ENCODE measurements at regions not wholly inside any gene's neighbourhood (a gene's known extent, or its start where the extent isn't known, plus 50 kb on each side); places are given as distances from the start of the nearest gene placed in this dataset.
A peak's percentile ranks its signal among the peaks of the same experiment; 100 is the strongest.

- no peak for DNase-seq (ENCODE audit: low read depth in 1 of 2, low spot score in 1 of 2)
- no peak overlapping the region for H3K4me3 ChIP-seq
- no peaks in the 10 kb centered on the region for H3K4me1 ChIP-seq (ENCODE audit: low read depth)
- no peaks in the 10 kb centered on the region for H3K27me3 ChIP-seq
- H3K27ac ChIP-seq: no peak overlapping the region
- no peaks in the 10 kb centered on the region for H3K9me3 ChIP-seq (ENCODE audit: low read depth)
- TF ChIP-seq CTCF (IDR thresholded peaks at IDR 0.05; ENCODE audit: low read depth, low read length): no peak
- H3K36me3 ChIP-seq: no peaks in the 10 kb centered on the region
Observed at GRCh38 chr1:87201768-87202167, 126.9 kb upstream of the LMO4 start.

GRCh38 chr1:87202451-87202850, 126.2 kb upstream of the LMO4 start:
- Histone ChIP-seq H3K36me3 (no peaks in the 10 kb centered on the region), H3K27ac (no peak overlapping the region), H3K9me3 (ENCODE audit: low read depth) (no peaks in the 10 kb centered on the region), H3K4me3 (no peak overlapping the region), H3K27me3 (no peaks in the 10 kb centered on the region), H3K4me1 (ENCODE audit: low read depth) (no peaks in the 10 kb centered on the region)
- no peak for DNase-seq (ENCODE audit: low read depth in 1 of 2, low spot score in 1 of 2)
- TF ChIP-seq CTCF (IDR thresholded peaks at IDR 0.05; ENCODE audit: low read depth, low read length): no peak

GRCh38 chr1:87202922-87203655, 125.6 kb upstream of the LMO4 start:
- H3K4me3 ChIP-seq: no peak overlapping the region
- no peak for TF ChIP-seq CTCF (IDR thresholded peaks at IDR 0.05; ENCODE audit: low read depth, low read length)
- no peaks in the 10 kb centered on the region for H3K9me3 ChIP-seq (ENCODE audit: low read depth)
- H3K4me1 ChIP-seq (ENCODE audit: low read depth): no peaks in the 10 kb centered on the region
- no peak overlapping the region for H3K27ac ChIP-seq
- no peaks in the 10 kb centered on the region for H3K27me3 ChIP-seq
- no peaks in the 10 kb centered on the region for H3K36me3 ChIP-seq
- DNase-seq (ENCODE audit: low read depth in 1 of 2, low spot score in 1 of 2): no peak

GRCh38 chr1:87203904-87204303, 124.8 kb upstream of the LMO4 start:
- H3K4me3 ChIP-seq: no peak overlapping the region
- TF ChIP-seq CTCF (IDR thresholded peaks at IDR 0.05; ENCODE audit: low read depth, low read length): no peak
- no peaks in the 10 kb centered on the region for H3K4me1 ChIP-seq (ENCODE audit: low read depth)
- DNase-seq (ENCODE audit: low read depth in 1 of 2, low spot score in 1 of 2): peak in 1 of 2 donors; percentile 19
- no peaks in the 10 kb centered on the region for H3K27me3 ChIP-seq
- H3K27ac ChIP-seq: no peak overlapping the region
- H3K9me3 ChIP-seq (ENCODE audit: low read depth): no peaks in the 10 kb centered on the region
- H3K36me3 ChIP-seq: no peaks in the 10 kb centered on the region

- no peaks in the 10 kb centered on the region for H3K36me3 ChIP-seq
- TF ChIP-seq CTCF (IDR thresholded peaks at IDR 0.05; ENCODE audit: low read depth, low read length): no peak
- H3K27ac ChIP-seq: no peak overlapping the region
- H3K4me3 ChIP-seq: no peak overlapping the region
- H3K9me3 ChIP-seq (ENCODE audit: low read depth): no peaks in the 10 kb centered on the region
- H3K4me1 ChIP-seq (ENCODE audit: low read depth): no peaks in the 10 kb centered on the region
- DNase-seq (ENCODE audit: low read depth in 1 of 2, low spot score in 1 of 2): no peak
- H3K27me3 ChIP-seq: no peaks in the 10 kb centered on the region
Observed at GRCh38 chr1:87204441-87204840, 124.2 kb upstream of the LMO4 start.

Measured in cardiac muscle cell (in vitro differentiated cells and primary cell).